Testis (tissue), 2 donors: ENCODE measurements at regions not wholly inside any gene's neighbourhood (a gene's known extent, or its start where the extent isn't known, plus 50 kb on each side); places are given as distances from the start of the nearest gene placed in this dataset.

Source experiments
- CTCF ChIP-seq, 3 experiments: fragments of 450-650 bp in 2 of 3; fragments of 200-600 bp in 1 of 3; sonication (generic) in 1 of 3; IDR thresholded peaks; one replicate each; pipeline ENCODE4 v1.5.1; 2016 to 2019; ENCODE audit warnings: antibody characterized with exemption in 3 of 3, mild to moderate bottlenecking in 2 of 3, moderate library complexity in 1 of 3
- POLR2A ChIP-seq: fragments of 450-650 bp; IDR thresholded peaks from one replicate; pipeline ENCODE4 v1.6.1; 2017; ENCODE audit warnings: antibody characterized with exemption, mild to moderate bottlenecking, moderate library complexity

GRCh38 chr6:91018586-91018985 lies 431.7 kb upstream of the MAP3K7 start:
- no peak for TF ChIP-seq CTCF (IDR thresholded peaks at IDR 0.05)
- no peak for TF ChIP-seq POLR2A
